Epithelial cell of proximal tubule (primary cell): ENCODE measurements at regions not wholly inside any gene's neighbourhood (a gene's known extent, or its start where the extent isn't known, plus 50 kb on each side); places are given as distances from the start of the nearest gene placed in this dataset.

Experiments used
- DNase-seq: peaks from one replicate; pipeline ENCODE4 v3.0.0-alpha.2; 2011; ENCODE audit warnings: low read depth
- H3K4me3 ChIP-seq: 2 replicates; pipeline ENCODE4 v1.5.1; 2011; ENCODE audit warnings: low read depth, mild to moderate bottlenecking, low read length
- CTCF ChIP-seq: conservative IDR thresholded peaks from 2 replicates; pipeline ENCODE4 v1.5.1; 2012; ENCODE audit warnings: low read depth, mild to moderate bottlenecking, low read length

GRCh38 chr3:23062582-23062981 lies 140.5 kb upstream of the UBE2E2 start:
- no peak for DNase-seq
- no peak for TF ChIP-seq CTCF
- H3K4me3 ChIP-seq = no peak overlapping the region

DNA sequence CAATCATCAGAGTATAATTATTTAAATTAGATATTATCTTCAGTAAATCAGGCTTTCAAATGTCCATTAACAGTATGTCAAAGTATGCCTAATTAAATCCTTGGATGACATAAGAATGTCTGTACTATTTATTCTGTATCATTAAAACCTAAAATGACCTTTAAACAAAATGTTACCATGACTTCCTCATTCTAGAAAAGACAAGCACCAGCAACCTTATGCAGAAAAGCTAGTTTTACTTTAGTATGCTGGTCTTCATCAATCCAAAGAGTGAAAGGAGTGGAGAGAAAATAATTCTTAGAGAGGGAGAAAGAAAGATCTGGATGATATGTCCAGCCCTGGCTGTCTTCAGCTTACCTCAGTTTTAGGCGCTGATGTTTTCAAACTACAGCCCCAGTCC lies 140.1 kb upstream of the UBE2E2 start:
- DNase-seq = no peak
- no peak overlapping the region for H3K4me3 ChIP-seq
- no peak for TF ChIP-seq CTCF

- no peak for DNase-seq
- H3K4me3 ChIP-seq = no peak overlapping the region
- no peak for TF ChIP-seq CTCF
Observed at GRCh38 chr3:23067116-23067515, 136.0 kb upstream of the UBE2E2 start.

GRCh38 chr3:23068016-23068728 lies 135.0 kb upstream of the UBE2E2 start:
- no peak for TF ChIP-seq CTCF
- DNase-seq = no peak
- no peak overlapping the region for H3K4me3 ChIP-seq

DNA sequence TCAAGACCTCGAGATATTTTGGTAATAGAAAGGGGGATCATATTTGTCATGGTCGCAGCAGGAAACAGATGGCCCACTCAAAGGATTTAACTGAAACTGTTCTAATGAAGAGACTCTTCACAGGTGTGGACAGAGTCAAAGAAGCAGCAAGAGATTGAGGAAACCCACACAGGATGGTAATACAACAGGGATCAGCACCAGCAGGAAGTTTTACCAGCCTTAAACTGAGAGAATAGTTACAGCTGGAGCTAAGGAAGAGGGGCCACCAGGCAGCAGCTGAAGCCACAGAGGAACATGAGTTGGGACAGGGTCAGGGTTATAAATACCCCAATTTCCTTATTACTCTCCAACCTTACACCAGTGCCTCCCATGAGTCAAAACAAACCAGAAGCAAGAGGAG lies 131.8 kb upstream of the UBE2E2 start:
- DNase-seq = no peak
- no peak for TF ChIP-seq CTCF
- H3K4me3 ChIP-seq = no peak overlapping the region

GRCh38 chr3:23071758-23072157 lies 131.4 kb upstream of the UBE2E2 start:
- no peak for DNase-seq
- TF ChIP-seq CTCF = no peak

DNA sequence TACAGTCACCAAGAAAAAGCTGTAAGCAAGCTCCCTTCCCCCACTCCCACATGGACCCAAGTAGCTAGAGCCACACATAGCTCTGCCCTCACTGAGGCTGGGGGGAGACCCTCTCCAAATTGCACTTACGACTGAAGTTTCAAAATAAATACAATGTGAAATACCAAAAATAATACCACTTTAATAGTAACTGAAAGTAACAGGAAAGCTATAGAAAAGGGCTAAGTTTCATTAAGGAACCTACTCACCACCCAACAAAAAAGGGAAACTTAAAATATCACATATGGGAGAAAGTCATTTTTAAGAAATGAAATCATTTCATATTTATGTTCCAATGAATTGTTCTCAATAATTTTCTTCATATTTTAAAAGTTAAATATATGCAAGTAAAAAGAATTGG lies 130.4 kb upstream of the UBE2E2 start:
- TF ChIP-seq CTCF = no peak
- no peak overlapping the region for H3K4me3 ChIP-seq
- no peak for DNase-seq

More at GRCh38 chr3:23071758-23072157, 131.4 kb upstream of the UBE2E2 start:
- H3K4me3 ChIP-seq = no peak overlapping the region
